ENCODE measurements at regions not wholly inside any gene's neighbourhood (a gene's known extent, or its start where the extent isn't known, plus 50 kb on each side); places are given as distances from the start of the nearest gene placed in this dataset.

DNA sequence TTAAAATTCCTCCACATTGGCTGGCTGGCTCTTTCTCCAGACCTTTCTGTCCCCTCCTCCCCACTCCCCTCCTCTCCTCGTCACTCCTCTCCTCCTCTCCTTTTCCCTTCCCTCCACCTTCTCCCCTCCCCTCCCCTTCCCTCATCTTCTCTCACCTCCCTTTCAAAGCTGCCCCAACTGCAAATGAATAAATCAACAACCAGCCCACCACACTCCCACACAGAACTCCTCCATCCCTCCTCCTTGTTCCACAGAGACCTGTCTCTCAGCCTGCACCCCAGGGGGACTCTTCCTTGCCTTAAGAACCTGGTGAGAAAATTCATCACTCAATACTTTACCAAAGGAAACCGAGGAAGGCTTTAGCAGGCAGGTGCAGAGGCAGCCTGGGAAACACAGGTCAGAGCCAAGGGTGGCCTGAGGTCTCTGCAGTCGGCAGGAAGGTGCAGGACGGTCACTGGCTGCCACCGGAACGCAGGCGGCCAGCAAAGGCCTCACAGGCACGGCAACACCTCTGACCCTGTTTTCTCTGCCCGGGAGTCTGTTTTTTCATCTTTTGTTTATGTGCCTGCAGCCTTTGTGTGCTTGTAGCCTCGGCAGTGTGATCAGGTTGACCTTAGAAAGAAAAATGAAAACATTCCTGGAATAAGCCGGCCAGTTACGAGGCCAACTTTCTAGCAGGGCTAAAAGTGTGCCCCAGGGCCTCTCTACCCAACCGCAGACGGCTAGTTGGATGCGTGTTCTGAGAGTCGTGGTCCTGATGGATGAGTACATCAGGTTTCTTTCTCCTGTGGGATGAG is 207.6 kb upstream of the KLF6 start:
- TF ChIP-seq GATA2 (IDR thresholded peaks at IDR 0.05; ENCODE audit: low read depth, low read length) = no peak
- no peak for TF ChIP-seq GATA3 (IDR thresholded peaks at IDR 0.05; ENCODE audit: low read depth, low read length)

All from SH-SY5Y (cell line).